ENCODE measurements at regions not wholly inside any gene's neighbourhood (a gene's known extent, or its start where the extent isn't known, plus 50 kb on each side); places are given as distances from the start of the nearest gene placed in this dataset.

DNA sequence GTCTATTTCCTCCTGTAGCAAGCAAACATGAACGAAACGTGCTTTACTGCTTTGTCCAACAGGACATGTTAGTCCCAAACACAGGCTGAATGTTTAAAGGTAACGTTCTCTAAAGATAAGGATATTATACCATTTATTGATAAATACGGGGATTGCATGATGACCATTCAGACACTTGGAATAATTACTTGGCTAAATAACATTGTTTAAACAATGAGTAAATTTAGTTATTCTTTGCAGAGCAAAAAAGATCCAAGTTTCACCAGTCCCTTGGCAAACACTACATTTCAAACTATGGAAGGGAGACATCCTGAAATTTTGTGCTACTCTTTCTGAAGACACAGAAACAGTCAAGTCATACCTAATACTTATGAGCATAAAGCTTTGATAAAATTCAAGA, 88.0 kb downstream of the ZNF280B start:
- no peak for DNase-seq (ENCODE audit: low read depth)

- no peak for DNase-seq (ENCODE audit: low read depth)
Observed at GRCh38 chr22:22421392-22421791, 87.2 kb downstream of the ZNF280B start.

DNA sequence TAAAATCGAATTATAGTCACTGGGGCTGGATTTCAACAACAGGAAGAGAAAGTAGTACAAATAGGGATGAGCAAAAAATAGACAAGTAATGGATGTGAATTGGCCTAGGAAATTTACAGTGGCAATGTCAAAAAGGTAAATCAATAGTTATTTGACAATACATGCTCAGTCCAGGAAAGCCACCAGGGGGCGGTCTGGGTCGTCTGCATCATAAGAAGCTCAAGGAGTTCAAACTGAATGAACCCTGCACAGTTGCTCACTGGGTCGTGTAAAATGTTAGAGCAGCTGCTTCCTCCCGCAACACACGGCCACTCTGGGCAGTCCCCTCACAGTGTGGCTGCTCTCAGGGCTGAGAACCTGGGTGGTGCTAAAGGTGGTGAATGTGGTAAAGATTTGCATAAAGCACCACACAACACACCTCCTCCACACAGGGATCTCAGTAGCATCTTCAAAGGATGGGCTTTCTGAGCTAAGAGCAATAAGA, 85.9 kb downstream of the ZNF280B start:
- DNase-seq (ENCODE audit: low read depth) = peak; percentile 11

DNA sequence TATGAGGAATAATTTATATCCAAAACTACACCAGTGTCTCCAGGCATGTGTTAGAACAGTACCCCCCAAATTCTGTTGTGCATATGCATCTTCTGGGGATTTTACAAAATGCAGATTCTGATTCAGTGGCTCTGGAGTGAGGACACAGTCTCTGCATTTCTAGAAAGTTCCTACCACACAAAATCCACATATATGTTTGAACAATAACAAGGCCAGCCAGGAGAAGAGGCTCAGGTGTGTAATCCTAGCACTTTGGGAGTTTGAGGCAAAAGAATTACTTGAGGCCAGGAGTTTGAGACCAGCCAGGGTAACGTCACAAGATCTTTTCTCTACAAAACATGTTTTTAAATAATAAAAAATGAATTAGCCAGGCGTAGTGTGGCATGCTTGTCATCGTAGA, 84.9 kb downstream of the ZNF280B start:
- DNase-seq (ENCODE audit: low read depth) = no peak

- no peak for DNase-seq (ENCODE audit: low read depth)
Observed at GRCh38 chr22:22424210-22424800, 84.2 kb downstream of the ZNF280B start.

DNA sequence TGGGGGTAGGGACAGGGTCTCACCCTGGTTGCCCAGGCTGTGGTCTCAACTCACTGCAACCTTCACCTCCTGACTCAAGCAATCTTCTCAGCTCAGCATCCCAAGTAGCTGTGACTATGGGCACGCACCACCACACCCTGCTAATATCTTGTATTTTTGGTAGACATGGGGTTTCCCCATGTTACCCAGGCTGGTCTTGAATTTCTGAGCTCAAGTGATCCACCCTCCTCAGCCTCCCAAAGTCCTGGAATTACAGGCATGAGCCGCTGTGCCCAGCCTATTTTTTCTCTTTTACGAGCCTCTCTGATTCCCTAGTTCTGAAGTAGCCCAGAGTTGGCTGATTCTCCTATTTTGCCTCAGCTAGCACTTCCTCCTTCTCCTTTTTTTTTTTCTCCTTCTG, 83.6 kb downstream of the ZNF280B start:
- DNase-seq (ENCODE audit: low read depth) = no peak

- no peak for DNase-seq (ENCODE audit: low read depth)
Observed at GRCh38 chr22:22425356-22425755, 83.2 kb downstream of the ZNF280B start.

DNA sequence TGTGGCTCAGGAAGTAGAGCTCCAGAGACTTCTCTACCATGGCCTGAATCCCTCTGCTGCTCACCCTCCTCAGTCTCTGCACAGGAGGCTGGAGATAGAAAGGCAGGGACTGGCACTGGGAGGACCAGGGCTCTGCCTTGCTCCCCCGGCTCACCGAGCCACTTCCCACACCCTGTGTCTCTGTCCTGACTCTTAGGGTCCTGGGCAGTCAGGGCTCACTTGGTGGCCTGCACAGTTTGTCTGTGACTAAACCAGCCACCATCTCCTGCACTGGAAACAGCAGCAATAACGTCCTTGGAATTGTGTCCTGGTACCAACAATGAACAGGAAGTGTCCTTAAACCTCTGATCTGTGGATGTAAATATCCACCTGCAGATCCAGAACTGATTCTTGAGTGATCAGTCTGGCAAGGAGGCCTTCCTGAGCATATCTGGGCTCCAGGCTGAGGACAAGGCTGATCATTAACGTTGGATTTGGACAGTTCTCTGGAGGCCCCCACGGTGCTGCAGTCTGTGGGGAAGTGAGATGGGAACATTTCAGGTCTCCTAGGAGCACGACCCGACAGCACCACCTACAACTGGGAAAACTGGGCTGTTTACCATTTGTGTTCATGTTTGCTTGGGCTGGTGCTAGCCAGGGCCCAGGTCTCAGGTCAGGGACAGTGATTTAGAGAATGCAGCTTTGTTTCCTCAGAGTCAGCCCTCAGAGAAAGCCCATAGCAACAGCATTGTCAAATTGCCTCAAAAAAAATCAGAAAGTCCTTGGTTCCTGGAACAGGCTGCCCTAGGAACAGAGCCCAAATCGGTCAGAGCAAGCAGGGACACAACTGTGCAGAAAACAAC, 82.5 kb downstream of the ZNF280B start:
- no peak for DNase-seq (ENCODE audit: low read depth)

- no peak for DNase-seq (ENCODE audit: low read depth)
Observed at GRCh38 chr22:22427542-22428065, 80.9 kb downstream of the ZNF280B start.

DNA sequence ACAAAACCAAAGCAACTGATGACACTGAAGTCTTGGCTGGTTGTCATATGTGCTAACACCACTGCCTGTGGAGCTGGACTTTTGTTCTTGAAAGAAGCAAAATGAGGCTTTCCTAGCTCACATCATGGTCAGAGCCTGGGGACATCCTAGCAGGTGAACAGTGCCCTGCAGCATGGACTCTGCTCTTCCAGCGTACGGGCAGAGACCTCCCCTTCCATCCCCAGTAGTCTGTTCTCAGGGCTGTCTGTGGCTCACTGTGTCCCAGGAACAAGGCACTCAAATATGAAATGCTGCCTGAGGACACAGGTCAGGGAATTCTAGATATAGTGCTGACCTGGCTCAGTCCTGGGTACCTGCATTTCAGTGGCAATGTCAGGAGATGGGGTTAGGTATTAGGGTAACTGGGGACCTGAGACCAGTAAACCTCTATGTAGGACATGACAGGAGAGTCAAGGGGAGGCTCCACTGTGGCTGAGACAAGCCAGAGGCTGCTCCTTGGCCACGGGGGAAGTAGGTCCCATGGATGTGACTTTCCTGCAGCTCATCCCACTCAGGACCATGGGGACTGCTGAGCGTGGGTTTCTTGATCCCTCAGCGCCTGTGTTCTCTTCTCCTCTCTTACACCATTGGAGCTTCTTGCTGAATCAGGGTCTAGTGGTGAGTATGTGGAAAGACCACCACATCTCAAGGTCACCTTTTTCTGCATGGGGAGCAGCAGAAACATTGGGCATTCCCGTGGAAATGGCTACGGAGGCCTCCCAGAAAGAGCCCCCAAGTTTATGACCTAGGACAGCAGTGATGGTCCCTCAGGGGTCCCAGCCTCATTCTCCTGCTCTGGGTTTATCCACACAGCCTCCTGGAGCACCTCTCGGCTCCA, 80.1 kb downstream of the ZNF280B start:
- DNase-seq (ENCODE audit: low read depth) = no peak

DNA sequence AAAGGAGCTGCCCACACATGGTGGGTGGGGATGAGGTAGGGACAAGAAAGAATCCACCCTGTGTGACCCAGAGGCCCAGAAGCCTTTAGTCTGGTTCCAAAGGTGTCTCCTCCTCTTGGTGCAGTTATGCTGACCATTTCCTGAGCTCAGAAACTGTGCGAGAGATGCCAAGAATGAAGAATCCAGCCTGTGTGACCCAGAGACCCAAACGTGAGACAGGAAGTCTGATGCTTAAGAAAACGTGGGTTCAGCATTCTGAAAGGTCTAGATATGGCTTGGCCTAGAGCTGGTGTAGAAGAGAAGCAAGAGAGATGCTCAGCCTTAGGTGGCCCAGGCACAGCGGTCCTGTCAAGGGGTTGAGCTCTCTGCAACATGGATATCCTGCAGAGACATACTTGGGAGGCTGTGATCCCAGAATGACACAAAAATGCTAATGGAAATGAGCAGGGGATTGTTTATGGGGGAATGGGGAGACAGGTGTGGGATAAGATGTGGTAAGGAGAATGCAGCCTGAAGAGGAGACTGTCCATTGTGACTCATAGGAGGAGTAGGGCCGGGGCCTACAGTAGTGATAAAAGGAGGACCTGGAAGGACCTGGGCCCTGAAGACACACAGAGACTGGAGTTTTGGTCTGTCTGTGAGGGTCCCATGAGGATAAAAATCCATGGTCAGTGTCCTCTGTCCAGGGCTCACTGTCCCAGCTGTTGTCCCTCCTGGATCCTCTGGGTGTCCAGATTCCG, 79.0 kb downstream of the ZNF280B start:
- DNase-seq (ENCODE audit: low read depth) = no peak

- no peak for DNase-seq (ENCODE audit: low read depth)
Observed at GRCh38 chr22:22430111-22430820, 78.3 kb downstream of the ZNF280B start.

DNA sequence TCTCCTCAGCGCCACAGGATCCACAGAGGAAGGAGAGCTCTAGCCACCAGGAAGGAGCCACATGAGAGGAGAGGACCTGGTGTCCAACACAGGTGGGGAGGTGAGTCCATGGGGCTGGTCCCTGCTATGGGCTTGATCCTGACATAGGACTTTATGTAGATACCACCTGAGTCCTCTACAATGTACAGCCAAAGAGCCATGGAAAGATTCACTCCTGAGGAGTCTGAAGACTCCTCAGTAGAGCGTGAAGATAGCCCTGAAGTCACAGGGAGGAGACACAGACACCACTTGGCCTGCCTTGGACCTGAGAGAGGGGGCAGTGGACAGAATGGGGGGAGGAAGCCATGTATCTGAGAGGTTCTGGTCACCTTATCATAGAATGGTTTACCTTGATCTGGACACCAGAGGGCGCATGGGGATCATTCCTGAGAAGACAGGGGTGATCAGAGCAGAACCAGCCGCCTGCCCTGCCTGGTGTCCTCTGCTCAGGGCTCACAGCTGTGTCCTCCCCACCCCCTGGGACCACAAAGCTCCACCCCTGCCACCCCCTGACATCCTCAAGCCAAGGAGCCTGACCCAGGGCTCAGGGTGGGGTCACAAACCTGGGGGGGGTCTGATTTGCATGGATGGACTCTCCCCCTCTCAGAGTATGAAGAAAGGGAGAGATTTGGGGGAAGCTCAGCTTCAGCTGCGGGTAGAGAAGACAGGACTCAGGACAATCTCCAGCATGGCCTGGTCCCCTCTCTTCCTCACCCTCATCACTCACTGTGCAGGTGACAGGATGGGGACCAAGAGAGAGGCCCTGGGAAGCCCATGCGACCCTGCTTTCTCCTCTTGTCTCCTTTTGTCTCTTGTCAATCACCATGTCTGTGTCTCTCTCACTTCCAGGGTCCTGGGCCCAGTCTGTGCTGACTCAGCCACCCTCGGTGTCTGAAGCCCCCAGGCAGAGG, 77.0 kb downstream of the ZNF280B start:
- DNase-seq (ENCODE audit: low read depth) = peak; percentile 8

DNA sequence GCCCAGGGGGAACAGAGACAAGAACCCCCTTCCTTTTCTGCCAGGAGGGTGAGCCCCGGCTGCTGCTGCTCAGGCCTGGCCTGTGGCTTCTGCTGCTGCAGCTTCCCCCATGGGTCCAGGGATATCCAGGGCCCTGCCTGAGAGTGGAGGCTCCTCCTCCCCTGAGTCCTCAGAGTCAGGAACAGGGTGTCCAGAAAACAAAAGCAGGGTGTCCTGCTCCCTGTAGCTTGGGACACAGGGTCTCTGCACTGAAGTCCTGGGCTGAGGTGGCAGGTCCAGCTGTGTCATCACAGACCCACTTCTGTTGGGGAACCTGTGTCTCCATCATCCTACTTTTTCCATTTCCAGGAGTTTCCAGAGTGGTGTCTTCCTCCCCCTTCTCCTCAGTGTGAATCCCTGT, 76.1 kb downstream of the ZNF280B start:
- no peak for DNase-seq (ENCODE audit: low read depth)

DNA sequence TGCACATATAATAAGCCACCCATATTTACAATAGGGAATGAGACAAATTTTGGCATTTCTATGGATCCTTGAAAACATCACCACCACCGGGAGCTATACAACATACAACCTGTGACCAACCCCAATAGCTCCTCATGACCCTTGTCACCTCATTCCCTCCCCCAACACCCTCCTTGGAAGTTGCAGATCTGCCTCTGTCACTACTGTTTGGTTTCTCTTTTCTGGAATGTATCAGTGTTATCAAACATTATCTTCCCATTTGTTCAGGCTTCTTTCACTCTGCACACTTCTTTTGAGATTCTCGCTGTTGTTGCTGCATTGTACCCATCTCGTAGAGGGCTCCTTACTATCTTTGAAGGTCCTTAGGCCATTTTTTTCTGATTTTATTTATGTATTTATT, 75.6 kb downstream of the ZNF280B start:
- no peak for DNase-seq (ENCODE audit: low read depth)

DNA sequence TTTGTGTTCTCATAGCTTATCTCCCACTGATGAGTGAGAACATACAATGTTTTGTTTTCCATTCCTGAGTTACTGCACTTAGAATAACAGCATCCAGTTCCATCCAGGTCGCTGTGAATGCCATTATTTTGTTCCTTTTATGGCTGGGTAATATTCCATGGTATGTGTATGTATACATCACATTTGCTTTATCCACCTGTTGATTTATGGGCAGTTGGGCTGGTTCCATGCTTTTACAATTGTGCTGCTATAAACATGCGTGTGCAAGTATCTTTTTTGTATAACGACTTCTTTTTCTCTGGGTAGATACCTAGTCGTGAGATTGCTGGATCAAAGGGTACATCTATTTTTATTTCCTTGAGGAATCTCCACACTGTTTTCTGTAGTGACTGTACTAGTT, 74.8 kb downstream of the ZNF280B start:
- no peak for DNase-seq (ENCODE audit: low read depth)
